Retinal pigment epithelial cell (primary cell): ENCODE measurements at regions not wholly inside any gene's neighbourhood (a gene's known extent, or its start where the extent isn't known, plus 50 kb on each side); places are given as distances from the start of the nearest gene placed in this dataset.

Experiments used
- DNase-seq: peaks from one replicate; pipeline ENCODE4 v3.0.0-alpha.2; 2010; ENCODE audit warnings: low read depth
- H3K4me3 ChIP-seq: 2 replicates; pipeline ENCODE4 v1.5.1; 2011; ENCODE audit warnings: mild to moderate bottlenecking, low read length, control low read depth, moderate library complexity
- TF ChIP-seq, protein P1 (sequence below): conservative IDR thresholded peaks from 2 replicates; pipeline ENCODE4 v1.5.1; 2011; ENCODE audit warnings: low read depth, low read length, control low read depth, inconsistent platforms

DNA sequence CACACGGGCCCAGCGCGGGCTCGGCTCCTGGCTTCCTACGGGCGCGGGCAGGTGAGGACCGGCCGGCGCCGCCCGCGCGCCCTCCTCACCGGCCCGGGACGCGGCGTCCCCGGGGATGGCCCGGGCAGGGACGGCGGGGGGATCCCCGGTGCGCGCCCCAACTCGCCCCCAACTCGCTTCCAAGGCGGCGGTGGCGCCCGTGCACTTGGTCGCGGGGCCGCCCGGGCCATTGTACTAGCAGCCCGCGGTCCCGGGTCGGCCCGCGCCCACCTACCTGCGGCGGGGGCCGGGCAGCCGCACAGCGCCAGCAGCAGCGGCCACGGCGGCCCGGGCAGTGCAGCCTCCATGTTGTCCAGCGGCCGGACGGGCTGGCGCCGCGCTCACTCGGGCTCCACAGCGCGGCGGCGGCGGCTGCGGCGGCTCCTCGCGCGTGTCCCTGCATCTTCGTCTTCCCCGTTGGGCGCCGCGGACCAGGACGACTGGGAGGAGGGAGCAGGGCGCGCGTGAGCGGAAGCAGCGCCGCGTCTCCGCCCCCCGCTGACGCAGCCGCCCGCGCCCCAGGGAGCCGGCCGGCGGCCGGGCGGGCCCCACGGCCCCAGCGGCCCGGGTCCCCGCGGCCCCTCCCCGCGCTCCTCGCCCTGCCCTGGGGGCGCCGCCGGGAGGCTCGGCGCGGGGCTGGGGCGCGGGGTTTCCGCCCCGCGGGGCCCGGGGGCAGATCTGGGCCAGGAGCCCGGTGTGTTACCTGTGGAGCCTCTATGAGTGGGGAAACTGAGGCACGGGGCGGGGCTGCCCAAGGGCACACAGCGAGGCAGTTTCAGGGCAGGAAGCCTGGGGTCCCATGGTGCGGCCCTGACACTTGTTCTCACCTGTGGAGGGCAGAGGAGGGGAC is 159.3 kb upstream of the GRK3 start:
- peak overlapping the region; percentile 53 for H3K4me3 ChIP-seq
- no peak for DNase-seq
- TF ChIP-seq, protein P1, sequence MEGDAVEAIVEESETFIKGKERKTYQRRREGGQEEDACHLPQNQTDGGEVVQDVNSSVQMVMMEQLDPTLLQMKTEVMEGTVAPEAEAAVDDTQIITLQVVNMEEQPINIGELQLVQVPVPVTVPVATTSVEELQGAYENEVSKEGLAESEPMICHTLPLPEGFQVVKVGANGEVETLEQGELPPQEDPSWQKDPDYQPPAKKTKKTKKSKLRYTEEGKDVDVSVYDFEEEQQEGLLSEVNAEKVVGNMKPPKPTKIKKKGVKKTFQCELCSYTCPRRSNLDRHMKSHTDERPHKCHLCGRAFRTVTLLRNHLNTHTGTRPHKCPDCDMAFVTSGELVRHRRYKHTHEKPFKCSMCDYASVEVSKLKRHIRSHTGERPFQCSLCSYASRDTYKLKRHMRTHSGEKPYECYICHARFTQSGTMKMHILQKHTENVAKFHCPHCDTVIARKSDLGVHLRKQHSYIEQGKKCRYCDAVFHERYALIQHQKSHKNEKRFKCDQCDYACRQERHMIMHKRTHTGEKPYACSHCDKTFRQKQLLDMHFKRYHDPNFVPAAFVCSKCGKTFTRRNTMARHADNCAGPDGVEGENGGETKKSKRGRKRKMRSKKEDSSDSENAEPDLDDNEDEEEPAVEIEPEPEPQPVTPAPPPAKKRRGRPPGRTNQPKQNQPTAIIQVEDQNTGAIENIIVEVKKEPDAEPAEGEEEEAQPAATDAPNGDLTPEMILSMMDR = no peak

DNA sequence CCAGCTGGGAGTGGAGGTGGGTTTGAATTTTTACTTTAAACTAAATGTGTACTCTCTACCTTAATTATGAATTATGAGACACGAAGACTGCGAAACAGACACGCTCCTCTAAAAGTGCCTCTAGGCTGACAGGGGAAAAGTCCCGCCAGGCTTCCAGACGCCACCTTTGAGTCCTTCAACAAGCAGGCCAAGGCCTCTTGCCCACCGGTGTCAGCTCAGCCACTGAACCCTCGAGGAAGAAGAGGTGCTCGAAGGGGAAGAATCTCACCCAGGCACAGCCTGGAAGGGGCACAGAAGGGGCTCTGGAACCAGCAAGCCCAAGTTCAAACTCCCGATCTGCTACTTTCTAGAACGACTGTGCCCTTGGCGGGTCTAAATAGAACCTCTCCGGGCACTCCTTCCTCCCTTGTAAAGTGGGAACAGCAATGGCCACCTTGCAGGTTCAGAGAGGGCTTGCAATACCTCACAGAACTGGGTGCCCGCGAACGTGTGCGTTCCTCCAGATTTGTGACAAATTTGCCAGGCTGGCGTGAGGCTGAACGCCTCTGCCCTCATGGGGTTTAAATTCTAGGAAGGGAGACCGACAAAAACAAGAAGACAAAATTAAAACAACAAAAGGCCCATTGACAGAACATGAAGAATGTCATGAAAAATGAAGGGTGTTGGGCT is 158.5 kb upstream of the GRK3 start:
- H3K4me3 ChIP-seq = peak overlapping the region; percentile 53
- DNase-seq = no peak
- TF ChIP-seq, protein P1 = no peak

DNA sequence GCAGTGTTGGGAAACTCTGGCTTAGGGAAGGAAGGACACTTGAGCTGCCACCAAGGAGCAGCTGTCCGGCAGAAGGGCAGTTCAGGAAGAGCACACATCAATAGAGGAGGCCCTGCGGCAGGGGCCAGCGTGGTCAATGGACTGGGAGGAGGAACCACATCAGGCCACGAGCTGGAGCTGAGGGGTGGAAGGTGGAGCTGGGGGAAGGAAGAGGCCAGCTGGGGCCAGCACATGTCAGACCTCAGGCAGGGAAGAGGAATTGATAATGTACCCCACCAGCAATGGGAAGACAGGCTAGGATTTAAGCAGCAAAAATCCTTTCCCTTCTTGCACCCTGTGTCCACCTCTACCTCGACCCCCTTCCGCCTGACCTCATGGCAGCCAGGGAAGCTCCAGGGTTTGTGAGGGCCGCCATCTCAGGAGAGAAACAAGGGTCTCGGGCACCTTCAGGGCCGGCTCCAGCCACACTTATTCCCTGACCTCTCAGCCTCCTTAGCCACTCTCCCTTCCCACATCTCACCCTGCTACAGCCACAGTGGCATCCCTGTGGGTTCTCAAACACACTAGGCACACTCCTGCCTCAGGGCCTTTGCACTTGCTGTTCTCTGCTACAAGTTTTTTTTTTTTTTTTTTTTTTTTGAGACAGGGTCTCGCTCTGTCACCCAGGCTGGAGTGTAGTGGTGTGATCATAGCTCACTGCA is 157.8 kb upstream of the GRK3 start:
- DNase-seq = no peak
- TF ChIP-seq, protein P1 = no peak
- no peak overlapping the region for H3K4me3 ChIP-seq

DNA sequence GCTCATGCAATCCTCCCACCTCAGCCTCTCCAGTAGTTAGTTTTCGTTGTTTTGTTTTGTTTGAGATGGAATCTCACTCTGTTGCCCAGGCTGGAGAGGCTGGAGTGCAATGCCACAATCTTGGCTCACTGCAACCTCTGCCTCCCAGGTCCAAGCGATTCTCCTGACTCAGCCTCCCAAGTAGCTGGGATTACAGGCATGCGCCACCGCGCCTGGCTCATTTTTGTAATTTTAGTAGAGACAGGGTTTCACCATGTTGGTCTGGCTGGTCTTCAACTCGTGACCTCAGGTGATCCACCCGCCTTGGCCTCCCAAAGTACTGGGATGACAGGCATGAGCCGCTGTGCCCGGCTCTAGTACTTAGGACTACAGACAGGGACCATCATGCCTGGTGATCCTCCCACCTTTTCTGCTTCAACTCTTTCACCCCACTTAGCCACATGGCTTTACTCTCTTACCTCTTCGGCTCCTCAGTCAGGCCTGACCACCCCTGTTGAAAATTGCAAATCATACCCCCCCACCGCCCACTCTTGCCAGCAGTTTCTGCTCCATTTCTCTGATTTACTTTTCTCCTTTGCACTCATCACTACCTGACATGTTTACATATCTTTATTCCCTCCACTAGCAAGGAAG is 157.1 kb upstream of the GRK3 start:
- H3K4me3 ChIP-seq = no peak overlapping the region
- TF ChIP-seq, protein P1 = no peak
- DNase-seq = no peak

DNA sequence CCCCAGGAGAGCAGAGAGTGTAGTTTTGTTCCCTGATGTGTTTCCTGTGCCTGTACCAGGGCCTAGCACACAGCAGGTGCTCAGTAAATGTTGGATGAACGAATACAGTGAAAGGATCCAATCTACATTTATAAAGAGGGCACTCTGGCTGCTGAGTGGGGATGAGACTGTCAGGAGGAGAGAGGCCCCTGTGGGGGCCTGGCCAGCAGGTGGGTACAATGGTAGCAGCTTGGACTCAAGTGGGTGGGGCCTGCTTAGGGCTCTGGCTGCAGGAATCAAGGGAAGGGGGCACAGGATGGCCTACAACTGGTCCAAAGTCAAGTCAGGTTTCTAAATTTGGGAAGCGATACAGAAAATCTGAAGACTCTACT is 156.6 kb upstream of the GRK3 start:
- no peak overlapping the region for H3K4me3 ChIP-seq
- no peak for DNase-seq
- TF ChIP-seq, protein P1 = no peak

DNA sequence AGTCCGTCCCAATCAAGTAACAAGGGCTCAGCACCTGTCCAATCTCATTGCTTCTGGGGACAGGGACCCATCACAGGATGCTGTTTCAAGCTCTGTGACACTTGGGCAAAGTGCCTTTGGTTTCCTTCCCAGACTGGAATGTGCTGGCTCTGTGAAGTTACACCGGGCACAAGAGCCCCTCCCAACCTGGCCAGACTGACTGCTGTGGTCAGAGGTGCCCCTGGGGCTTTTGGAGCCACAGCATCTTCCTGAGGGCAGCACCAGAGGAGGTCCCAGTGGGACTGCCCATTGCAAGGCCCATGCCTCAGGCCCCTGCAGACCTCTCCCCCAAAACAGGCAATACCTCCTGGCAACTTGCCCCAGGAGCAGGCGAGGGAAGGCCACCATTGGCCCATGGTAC is 155.2 kb upstream of the GRK3 start:
- TF ChIP-seq, protein P1 = no peak
- H3K4me3 ChIP-seq = no peak overlapping the region
- no peak for DNase-seq
